GM20000 (cell line): ENCODE measurements at regions not wholly inside any gene's neighbourhood (a gene's known extent, or its start where the extent isn't known, plus 50 kb on each side); places are given as distances from the start of the nearest gene placed in this dataset.

Experiments used
- DNase-seq: peaks from one replicate; pipeline ENCODE4 v3.0.0; 2012; ENCODE audit warnings: low spot score
- TF ChIP-seq, protein P1 (sequence below): IDR thresholded peaks from 2 replicates; pipeline ENCODE4 v1.5.1; 2012; ENCODE audit warnings: mild to moderate bottlenecking, control low read depth; ENCODE audit errors: extremely low read depth, missing control alignments

DNA sequence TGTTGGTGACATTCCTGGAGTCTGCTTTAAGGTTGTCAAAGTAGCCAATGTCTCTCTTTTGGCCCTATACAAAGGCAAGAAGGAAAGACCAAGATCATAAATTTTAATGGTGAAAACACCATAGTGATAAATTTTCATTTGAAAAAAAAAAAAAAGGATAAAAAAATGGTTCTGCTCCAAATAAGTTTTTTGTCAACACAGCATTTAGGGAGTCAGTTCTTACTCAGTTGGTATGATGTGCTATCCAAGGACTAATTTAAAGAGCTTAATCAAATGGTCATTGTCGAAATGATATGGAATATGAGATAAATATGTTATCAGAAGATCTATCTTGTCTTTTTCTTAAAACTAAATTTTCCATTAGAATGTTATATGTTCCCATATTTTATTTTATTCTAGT lies 83.9 kb downstream of the PCDH18 start:
- TF ChIP-seq, protein P1, sequence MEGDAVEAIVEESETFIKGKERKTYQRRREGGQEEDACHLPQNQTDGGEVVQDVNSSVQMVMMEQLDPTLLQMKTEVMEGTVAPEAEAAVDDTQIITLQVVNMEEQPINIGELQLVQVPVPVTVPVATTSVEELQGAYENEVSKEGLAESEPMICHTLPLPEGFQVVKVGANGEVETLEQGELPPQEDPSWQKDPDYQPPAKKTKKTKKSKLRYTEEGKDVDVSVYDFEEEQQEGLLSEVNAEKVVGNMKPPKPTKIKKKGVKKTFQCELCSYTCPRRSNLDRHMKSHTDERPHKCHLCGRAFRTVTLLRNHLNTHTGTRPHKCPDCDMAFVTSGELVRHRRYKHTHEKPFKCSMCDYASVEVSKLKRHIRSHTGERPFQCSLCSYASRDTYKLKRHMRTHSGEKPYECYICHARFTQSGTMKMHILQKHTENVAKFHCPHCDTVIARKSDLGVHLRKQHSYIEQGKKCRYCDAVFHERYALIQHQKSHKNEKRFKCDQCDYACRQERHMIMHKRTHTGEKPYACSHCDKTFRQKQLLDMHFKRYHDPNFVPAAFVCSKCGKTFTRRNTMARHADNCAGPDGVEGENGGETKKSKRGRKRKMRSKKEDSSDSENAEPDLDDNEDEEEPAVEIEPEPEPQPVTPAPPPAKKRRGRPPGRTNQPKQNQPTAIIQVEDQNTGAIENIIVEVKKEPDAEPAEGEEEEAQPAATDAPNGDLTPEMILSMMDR, result no peak
- no peak for DNase-seq

DNA sequence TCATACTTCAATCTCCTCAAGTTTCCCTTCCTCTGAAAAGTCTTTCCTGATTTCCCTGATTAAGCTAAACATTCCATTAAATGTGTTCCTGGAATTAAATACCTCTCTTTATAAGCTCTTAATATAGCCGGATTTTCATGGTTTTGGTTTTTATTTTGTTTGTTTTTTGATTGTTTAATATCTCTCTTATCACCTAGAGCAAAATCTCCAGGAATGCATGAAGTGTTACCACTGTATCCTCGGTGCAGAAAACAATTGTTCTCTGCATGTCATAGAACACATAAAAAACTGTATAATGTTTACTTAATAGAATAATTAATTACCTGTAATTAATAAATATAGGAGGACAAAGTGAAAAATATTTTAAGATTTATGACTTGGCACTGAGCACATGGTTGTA lies 86.2 kb downstream of the PCDH18 start:
- TF ChIP-seq, protein P1, result no peak
- no peak for DNase-seq

DNA sequence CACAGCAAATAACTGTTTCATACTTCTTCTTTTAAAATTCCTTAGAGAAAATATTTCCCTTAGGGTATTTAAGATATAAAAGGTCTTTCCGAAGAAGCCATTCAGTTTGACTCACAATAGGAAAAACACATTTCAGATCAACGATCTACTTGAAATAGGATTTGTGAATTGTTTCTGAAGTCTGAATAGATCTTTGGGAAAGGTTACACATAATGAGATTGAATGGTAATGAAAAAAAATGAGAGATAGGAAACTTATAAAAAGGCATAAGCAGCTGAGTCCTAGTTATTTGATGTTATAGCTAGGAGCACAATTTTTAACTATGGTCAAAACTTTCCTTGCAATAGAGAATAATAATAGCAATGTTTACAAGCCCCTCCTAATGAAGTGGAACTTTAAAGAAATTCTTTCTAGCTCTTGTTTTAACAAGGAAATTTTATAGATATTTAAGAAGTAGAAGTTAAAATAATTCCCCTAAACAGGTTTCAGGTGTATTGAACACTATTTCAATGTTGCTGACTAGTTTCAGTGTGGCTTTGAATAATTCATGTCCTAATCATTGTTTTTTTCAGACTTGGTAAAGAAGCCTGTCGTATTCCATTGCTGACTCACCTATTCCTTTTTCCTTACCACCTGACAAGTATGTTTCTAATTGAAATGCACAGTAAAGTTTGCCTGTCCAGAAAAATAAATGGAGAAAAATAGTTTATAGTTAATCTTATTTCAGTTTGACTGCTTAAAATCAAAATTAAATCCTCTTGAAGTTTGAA lies 89.1 kb downstream of the PCDH18 start:
- TF ChIP-seq, protein P1, result no peak
- no peak for DNase-seq

DNA sequence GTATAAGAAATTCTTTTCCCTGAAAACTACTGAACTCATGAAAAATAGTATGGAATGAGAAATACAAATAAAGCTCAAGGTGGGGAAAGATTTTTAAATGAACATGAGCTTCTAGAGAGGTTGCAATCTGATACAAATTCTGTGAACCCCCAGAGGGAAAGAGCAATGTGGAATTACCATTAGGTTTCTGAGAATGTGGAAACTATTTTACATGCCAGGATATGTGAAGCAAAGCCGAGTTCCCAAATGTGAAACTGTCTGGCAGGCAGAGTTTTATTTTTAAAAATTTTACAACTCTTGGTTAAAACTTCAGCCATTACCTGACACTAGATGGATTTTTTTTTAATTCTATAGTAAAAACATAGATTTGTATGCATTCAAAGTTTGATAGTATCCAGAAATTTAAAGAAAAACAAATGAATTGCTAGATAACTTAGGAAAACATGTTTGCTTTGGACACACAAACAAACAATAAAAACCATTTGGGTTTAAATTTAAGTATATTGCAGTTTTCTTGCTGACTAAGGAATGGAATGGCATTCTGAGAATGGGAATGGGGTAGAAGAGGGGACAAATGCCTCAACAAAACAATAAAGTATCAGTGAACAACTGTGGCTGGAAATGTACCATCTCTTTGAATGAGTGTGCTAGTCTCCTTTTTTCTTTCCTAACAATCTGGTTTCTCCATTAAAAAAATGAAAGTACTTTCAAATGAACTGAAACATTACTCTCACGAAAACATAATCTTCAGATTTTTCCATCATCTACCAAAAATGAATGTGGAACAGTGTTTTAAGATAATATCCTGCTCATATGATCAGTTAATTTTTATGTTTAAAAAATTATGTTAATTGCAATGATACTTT lies 99.6 kb downstream of the PCDH18 start:
- DNase-seq, result no peak
- TF ChIP-seq, protein P1, result no peak

DNA sequence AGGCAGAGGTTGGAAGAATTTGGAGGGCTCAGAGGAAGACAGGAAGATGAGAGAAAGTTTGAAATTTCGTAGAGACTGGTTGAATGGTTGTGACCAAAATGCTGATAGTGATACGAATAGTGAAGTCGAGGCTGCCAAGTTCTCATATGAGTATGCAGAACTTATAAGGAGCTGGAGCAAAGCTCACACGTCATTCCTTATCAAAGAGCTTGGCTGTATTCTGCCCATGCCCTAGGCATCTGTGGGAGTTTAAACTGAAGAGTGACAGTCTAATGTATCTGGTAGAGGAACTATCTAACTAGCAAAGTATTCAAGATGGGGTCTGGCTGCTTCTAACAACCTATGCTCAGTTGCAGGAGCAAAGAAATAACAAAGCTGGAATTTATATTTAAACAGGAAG lies 102.1 kb downstream of the PCDH18 start:
- TF ChIP-seq, protein P1, result no peak

DNA sequence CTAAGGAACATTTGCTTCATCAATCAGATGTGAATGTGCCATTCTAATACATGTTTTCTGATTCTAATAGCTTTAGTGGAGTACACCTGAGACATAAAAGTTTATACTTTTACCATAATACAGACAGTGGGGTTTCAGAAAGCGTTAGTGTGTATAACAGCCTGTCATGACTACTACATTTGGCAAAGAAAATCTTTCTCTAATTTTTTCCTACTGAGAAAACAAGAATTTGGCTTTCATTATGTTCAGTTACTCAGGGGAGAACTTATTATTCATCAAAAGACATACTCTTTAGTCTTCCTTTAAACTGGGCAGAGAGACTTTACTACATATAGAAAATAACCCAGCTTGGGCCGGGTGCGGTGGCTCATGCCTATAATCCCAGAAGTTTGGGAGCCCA lies 104.9 kb downstream of the PCDH18 start:
- DNase-seq, result no peak
- TF ChIP-seq, protein P1, result no peak

More for the DNA sequence above, 102.1 kb downstream of the PCDH18 start:
- no peak for DNase-seq

DNA sequence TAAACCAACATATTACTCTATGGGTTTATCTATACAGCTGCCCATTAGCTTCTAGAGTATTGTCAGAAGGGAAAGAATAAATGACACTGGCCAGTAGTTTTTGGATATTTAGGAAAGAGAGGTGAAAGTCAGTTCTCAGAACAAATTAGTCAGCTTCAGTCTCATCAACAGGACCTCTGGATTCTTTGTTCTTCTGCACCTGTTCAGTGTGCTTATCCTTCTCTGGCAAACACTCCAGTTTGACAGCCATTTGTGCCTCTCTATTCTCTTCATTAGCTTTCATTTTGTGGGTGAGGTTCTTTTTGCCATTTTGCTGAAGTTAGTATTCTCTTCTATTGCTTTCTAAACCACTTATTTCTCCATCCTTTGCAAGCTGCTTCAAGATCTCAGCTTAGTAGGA lies 107.0 kb downstream of the PCDH18 start:
- no peak for DNase-seq

More for the DNA sequence above, 107.0 kb downstream of the PCDH18 start:
- TF ChIP-seq, protein P1, result no peak
